GM18511 (cell line): ENCODE measurements at regions not wholly inside any gene's neighbourhood (a gene's known extent, or its start where the extent isn't known, plus 50 kb on each side); places are given as distances from the start of the nearest gene placed in this dataset.
"Not testable (repeated sequence)": the region's sequence is repeated elsewhere in the genome, so short reads cannot be mapped to it uniquely, and the experiment has no call there.

Experiments used
- ATAC-seq: cut with Tn5 transposase; IDR thresholded peaks from one replicate; pipeline ENCODE4 v1.9.1; 2021; ENCODE audit warnings: mild to moderate bottlenecking, moderate library complexity; ENCODE audit not compliant: unreplicated experiment

DNA sequence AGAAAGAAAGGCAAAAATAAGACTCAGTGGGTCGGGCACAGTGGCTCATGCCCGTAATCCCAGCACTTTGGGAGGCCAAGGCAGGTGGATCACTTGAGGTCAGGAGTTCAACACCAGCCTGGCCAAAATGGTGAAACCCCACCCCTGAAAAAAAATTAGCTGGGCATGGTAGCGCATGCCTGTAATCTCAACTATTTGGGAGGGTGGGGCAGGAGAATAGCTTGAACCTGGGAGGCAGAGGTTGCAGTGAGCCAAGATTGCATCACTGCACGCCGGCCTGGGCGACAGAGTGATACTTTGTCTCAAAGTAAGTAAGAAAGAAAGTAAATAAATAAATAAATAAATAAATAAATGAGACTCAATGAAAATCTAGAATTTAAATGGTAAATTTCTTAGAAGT lies 145.9 kb upstream of the KRR1 start:
- ATAC-seq = not testable (repeated sequence)

DNA sequence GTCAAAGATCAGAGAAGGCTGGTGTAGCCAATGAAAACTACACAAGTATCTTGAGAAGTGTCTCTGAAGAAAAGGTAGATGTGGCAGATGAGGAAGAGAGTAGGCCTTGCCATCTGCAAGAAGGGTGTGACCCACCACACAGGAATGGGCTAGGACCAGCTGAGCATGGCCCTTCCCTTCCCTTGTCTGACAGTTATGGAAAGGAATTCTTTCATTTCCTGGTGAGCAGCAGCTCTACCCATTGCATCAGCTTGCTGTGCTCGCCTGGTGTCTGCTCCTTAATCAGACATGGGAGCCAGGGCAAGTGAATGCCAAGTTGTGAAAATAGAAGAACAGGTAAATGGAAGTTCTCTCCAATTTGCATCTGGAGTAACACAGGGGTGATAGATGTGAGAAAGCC lies 145.2 kb upstream of the KRR1 start:
- ATAC-seq = no peak

DNA sequence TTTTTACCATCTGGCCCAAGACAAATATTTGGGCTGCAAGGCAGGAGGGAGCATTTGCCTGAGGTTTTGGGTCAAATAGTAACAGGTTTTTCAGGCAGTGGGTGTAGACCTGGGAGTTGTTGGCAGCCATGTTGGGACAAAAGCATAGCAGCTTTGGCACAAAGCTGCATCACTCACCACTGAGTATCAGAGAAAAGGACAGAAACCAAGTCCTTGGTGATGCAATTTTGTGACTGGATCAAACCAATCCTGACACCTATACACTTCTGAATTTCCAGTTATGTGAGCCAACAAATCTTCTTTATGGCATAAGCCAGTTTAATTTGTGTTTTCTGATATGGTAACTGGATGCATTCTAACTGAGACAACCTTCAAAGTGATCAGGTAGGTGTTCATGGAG lies 144.8 kb upstream of the KRR1 start:
- ATAC-seq = no peak

DNA sequence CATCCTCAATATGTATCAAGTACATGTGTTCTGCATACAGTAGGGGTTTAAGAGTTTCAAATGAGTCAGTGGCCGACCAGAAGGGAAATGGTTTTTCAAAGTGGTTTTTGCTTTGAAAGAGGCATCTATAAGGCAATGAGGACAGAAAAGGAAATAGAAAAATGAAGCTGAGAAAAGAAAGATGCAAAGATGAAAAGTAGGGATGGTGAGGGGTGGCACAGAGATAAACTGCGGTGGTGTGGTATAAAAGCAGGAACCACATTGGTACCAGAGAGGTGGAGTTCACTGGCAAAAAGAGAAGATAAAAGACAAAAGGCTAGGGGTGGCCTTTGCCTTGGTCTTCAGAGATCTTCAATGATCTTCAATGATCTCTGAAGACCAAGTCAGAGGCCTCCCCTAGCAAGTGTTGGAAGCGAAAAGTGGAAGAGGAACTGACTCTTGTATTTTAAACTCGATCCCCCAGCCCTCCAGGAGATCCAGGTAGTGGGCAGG lies 144.0 kb upstream of the KRR1 start:
- peak; percentile 56 for ATAC-seq

DNA sequence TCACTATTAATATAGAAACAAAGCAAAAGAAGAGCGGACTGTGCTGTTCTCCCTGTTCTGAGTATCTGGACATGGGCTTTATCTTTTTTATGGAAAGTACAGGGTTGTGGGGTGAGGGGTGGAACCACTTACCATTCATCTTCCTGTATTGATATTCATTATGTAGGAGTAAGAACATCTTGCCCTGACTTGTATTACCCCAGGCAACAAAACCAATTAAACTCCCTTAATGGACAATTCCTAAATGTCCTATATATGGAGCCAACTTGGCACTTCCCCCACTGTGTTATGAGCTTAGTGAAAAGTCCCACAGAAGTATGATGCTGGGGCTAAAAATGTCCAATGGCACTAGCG lies 139.9 kb upstream of the KRR1 start:
- no peak for ATAC-seq

DNA sequence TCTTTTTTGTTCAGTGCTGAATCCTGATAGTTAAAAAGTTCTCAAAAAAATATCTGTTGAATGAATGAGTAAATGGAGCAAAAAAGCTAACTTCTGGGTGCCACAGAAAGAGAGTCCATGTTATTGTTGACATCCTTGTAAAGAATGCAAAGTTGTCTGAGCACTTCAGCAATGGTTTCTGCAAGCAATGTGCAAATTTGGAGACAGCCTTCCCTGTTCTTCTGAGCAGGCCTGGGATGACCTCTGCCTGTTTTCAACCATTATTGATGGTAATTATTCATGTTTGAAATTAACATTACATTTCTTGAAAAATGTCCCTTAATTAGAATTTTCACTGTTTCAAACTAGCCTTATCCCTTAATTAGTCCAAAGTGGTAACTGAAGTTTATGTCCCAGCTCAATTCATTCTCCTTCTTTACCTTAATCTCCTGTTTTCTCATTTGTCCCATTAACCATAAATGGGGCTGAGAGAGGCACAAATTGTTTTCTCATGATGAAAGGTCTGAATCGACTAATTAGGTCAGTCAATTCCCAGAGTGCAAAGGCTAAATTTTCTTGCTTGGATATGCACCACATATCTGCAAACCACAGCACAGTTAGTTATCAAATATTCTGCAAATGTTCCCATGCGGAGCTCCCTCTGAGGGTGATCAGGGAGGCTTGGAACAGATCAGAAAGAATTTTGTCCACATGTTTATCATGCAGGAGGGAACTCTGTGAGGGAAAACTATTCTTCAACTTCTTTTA lies 139.4 kb upstream of the KRR1 start:
- no peak for ATAC-seq

DNA sequence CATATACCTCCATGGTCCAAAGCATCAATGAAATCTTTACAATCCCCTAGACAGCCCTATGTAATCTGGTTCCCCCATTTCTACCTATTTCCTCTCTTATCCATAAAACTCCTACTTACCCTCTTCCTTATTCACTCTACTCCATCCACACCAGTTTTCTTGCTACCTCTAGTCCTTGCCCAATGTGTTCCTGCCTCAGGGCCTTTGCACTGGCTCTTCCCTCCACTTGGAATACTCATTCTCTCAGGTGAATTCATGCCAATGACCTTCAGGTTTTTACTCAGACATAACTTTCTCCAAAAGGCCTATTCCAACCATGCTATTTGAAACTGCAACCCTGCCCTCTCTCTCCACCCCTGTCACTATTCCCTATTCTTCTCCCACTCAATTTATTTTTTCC lies 138.7 kb upstream of the KRR1 start:
- ATAC-seq = no peak

DNA sequence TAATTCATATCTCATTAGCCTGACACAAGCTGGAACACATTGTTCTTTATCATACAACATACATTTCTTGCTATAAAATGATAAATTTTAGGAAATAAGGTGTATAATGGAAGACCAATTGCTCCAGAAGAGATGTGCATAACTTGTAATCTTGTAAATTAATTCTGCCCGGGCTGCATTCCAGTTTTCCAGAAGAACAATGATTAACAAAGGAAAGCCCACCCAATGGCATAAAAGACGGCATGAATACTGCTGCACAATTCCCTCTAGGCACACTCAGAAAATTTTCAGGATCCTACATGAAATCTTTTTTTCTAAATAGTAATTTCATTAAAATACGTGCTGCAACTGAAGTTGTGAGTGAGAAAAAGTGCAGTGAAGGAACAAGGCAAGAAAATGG lies 137.4 kb upstream of the KRR1 start:
- no peak for ATAC-seq

DNA sequence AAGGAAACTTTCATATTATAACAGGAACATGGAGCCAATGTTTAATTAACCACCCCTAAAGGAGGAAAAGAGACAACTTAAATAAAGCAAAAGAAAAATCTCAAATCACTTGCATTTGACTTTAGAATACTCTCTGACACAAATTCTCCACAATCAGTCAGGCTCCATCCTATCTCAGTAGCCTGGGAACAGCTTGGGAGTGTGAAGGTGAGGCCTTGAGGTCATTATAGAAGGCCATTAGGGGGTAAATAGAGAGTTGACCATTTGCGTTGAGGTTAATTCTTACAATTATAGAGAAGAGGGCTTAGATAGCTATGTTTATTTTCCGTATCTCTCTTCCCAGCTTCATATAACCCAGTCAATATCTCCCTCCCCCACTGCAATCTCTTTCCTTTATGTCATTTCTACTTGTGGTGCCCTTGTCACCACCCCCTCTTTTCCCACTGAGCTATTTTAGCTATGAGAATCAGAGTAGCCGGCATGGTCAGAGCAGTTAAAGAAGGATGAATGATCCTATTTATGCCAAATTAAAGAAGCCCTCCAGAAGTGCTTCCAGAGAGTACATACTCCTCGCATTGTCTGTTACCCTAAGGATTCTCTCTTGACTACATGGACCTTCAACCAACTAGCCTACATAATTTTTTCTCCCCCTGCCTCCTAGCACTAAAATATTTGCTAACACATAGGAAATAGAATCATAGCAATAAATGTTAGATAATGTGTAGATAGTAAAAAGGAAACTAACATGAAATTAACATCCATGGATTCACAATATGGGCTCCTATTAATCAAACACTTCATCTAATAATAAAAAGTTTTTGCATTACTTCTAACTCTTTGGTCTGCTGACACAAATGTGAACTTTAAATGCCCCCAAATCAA lies 135.2 kb upstream of the KRR1 start:
- ATAC-seq = no peak

DNA sequence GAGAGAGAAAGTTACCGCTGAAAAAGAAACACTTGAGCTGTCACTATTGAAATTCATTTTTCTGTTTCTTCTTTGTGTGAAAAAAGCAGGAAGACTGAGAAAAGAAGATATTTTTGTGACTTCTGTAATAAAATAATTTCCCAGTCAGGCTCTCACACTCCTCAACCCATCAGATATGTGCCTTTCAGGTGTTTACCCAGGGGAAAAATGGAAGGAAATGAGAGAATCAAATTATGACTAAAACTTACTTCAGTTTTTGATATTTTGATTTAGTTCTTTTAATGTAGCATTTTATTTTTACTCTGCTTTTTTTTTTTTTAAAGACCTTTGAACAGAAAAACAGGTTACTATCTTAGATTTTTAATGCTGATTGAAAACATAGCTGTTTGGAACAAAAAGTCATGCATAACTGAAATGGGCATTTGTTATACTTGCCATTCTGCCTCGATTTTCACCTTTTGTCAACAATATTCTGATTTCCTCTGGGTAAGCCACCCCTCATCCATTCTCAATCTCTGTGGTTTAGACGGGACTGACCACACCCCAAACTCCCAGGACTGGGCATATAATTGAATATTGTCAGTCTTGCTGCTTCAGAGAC lies 133.2 kb upstream of the KRR1 start:
- ATAC-seq = no peak

DNA sequence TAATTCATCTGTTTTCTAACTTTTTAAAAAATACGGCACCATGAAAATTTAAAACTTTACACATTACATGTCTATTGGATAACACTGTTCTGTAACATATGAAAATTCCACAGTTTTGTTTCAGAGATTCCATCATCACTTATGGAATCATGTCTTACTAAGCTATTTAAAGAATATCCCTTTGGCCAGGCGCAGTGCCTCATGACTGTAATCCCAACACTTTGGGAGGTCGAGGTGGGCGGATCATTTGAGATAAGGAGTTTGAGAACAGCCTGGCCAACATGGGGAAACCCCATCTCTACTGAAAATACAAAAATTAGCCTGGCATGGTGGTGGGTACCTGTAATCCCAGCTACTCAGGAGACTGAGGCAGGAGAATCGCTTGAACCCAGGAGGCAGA lies 131.7 kb upstream of the KRR1 start:
- not testable (repeated sequence) for ATAC-seq

DNA sequence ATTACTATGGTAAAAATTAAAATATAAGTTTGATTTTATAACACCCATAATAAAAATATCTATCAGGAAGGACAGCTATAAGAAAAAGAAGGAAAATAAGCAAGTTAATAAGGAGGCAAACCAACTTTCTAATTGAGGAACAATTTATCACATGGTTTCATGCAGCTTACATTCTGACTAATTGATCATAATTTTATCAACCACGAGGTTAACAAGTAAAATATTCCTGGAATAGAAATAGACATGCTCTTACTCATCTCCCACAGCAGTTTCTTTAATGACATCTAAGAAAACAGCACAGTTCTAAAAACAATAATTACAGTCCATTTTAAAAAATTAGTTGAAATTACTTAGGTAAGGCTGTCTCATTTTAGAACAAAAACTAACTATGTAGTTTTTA lies 130.8 kb upstream of the KRR1 start:
- no peak for ATAC-seq

DNA sequence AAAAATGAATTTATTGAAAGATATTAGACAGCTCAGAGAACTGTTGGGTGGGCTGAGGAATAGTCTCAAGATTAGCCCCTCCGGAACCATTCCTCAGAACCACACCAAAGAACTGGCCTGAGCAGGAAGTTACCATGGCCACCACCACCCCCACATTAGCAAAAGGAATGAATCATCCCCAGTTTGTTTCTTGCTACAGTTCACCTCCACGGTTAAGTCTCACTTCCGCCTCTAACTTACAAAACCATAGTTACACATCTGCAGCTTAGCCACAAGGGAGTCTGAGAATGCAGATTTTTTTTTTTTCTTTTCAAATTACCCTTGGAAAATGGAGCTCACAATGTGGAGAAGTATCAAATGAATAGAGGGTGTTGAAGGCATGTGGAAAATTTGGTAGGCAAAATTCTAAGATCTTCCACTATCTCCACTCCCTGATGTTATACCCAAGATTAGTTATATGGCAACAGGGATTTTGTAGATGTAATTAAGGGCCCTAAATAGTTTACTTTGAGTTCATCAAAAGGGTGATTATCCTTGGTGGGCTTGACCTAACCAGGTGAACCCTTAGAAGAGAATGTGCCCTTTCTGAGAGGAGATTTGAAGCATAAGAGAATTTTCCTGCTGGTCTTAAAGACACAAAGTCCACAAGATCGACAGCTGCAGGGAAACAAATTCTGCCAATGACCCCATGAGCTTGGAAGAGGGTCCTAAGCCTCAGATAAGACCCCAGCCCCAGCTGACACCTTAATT lies 129.8 kb upstream of the KRR1 start:
- peak; percentile 99 for ATAC-seq

DNA sequence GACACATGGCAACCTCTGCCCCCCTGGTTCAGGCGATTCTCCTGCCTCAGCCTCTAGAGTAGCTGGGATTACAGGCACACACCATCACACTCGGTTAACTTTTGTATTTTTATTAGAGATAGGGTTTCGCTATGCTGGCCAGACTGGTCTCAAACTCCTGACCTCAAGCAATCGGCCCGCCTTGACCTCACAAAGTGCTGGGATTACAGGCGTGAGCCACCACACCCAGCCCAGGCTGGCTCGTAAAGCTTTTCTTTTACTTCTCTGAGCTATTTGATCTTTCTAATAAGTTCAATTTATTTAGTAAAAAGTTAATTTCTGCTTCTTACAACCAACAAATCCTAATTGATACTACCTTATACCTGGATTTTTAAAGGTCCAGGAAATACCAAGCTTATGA lies 127.4 kb upstream of the KRR1 start:
- ATAC-seq = no peak

DNA sequence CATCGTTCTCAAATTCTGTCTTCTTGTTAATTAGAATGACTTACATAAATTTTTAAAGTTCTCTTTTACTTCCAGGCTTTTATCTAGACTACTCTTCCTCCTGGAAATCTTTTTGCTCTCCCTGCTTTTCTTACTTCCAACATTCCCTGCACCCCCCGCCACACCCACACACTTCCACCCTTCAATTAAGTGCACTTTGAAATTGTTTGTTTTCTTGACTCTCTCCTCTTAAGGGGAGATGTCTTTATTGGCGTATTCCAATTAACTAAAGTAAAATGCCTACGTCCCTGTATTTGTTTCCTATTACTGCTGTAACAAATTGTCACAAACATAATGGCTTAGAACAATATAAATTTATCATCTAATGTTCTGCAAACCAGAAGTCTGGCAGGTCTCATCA lies 125.2 kb upstream of the KRR1 start:
- ATAC-seq = no peak

DNA sequence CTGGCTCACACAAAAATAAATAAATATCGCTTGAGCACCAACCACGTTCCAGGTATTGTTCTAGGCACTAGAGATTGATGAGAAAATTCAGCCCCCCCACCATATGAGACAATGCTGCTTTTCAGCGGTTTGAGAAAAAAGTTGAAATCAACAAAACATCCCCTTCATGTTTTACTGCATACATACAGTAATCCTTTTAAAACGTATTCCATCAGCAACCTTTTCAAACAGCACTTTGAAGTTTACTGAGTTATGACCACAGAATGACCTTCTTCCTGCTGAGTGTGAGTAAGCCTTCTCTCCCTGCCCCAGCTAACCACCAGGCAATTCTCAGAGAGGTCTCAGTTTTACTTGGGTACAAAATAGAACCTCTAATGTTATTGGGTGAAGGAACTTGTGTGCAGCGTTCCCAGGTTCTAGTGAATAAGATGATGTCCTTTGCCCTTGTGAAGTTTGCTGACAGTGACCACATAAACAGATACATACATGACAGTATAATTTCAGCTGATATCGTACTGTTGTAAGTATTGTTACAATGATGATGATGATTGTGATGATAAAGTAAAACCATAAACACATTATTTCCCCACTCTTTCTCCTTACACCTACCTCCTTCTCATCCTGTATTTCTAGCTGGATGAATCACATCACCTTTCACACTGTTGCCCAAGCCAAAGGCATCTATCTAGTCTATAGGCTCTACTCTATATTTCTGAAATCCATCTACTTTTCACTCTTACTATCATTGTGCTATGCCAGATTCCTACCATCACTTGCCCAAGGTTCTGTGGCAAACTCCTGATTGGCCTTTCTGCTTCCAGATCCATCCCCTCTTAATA lies 124.4 kb upstream of the KRR1 start:
- ATAC-seq = peak; percentile 58

DNA sequence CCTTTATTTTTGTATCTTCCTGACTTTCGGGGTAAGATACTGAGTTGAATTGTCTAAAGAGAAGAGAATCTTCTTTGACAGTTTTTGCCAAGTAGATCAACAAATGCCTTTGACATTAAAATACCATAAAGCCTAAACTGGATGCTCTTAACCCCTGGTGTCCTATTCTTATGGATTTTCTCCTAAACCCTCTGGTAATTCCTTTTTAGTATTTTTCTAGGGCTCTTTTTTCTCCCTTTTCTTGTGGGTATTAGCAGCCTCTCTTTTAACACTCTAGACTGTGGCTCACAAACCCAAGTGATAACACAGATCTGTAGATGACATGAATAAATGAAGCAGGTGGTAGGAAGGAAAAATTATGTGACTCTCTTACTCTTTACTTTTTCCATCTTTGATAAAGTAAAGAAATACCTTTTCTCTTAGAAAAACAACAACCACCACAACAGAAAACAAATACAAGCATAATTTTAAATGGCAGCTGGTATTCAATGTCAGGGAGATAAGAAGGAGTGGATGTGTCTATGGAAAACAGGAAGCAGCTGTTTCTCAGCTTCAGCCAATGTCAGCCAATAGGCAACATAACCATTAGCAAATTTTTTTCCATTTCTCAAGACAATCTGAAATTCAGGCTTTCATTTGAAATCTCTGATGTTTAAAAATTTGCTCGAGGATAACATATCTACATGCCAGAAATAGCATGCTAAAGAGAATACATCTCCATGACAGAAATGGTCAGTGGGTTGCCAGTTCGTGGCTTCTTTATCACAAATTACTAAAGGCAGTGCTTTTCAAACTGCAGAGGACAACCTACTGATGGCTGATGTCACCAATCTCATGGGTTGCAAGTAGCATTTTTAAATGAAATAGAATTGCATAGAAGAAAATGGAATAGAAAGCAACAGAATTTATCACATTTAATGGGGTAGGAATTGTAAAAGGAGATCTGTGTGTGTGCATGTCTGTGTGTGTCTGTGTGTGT lies 123.1 kb upstream of the KRR1 start:
- no peak for ATAC-seq

DNA sequence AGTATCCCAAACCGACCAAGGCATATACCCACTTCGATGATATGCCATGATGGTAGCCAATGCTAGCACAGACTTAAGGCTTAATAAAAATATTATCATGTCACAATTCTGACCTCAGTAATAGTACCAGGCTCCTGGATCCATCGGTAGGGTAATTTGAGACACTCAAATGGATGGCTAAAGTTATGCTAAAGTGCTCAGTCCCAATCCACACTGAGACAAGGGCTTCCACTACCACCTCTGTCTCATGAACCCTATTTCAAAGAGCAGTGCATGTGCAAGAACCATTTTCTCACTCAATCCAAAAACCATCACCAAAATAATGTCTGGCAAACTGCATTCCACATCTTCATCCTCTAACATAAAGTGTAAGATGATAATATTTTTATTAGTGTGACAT lies 122.4 kb upstream of the KRR1 start:
- ATAC-seq = no peak

DNA sequence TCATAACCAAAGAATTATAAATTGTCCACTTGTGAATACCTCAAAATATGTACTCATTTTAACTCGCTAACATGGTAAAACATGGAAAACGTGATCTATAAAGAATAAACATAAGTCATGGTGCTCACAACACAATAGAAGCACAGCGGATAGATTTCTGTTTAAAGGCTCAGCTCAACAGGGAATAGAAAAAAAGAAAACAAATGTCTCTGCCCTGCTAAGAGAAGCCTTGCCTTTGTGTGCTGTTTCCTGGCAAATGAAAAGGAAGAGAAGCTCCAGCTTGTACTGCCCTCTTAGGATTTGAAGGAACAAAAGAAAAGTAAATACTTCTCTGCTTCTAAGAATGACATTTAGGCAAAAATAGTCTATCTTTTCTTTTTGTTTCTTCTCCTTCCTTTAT lies 121.0 kb upstream of the KRR1 start:
- no peak for ATAC-seq
